ENCODE measurements at regions not wholly inside any gene's neighbourhood (a gene's known extent, or its start where the extent isn't known, plus 50 kb on each side); places are given as distances from the start of the nearest gene placed in this dataset.

DNA sequence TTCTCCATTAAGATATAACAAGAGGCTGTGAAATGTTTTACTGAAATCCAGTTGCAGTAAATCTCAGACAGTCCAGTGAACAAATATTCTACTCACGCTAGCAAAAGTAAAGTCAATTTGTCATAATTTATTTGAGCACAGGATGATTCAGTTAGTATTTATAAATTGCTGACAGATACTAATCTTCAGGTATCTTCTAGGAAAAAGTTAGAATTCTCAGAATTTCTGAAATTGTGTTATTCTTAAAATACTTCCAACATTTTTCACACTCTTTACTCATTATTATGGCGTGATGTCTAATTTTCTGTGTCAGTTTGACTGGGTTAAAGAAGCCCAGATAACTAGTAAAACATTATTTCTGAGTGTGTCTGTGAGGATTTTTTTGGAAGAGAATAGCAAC lies 460.2 kb upstream of the ACVR2A start:
- DNase-seq (ENCODE audit: extremely low read depth, low read depth, low spot score), result no peak

DNA sequence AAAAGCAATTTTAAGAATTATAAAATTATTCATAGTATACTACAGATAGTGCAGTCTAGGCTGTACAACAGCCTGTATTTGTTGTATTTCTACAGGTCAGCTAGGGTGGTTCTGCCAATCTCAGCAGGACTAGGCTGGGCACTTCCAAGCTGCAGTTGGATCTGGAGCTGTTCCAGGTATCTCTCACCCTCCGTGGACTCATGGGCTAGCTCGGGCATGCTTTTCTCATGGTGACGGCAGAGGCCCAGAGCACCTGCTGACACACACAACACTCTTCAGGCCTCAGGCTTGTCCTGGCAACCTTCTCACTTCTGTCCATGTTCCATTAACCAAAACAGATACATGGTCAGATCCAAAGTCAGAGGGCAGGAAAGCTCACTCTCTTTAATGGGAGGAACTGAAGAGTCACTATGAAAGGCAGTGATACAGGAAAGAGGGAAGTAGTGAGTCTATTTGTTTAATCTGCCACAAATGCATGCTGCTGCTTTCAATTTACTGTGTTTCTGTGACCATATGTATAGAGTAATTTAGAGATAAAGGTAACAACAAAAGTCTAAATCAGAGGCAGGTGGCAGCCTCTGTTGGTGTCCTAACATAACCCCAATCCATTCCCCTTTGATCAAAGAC lies 462.4 kb upstream of the ACVR2A start:
- DNase-seq (ENCODE audit: extremely low read depth, low read depth, low spot score), result no peak

DNA sequence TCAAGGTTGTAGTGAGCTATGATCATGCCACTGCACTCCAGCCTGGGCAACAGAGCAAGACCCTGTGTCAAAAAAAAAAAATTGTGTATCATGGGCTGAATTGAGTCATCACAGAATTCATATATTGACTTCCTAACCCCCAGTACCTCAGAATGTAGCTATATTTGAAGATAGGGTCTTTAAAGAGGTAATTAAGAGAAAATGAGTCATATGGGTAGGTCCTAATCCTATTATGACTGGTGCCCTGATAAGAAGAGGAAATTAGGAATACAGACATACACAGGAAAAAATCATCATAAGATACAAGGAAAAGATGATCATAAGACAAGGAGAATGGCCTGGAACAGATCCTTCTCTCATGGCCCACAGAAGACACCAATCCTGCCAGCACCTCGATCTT lies 466.4 kb upstream of the ACVR2A start:
- no peak for DNase-seq (ENCODE audit: extremely low read depth, low read depth, low spot score)

DNA sequence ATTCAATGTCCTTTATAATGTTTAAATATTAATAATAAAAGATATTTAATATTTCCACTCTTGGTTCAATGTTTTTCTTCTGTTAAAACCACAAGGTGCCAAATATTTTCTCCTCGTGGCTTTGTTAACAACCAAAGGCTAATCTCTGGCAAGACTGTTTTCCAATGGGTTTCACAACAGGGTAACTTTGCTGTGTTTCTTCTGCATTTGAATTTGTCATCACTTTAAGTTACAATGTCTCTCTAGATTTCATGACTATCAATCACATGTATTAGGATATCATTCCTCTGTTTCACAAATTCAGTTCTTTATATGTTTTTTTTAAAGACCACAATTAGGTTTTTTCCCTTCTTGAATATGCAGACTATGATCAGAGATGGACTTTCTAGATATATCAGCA lies 469.8 kb upstream of the ACVR2A start:
- no peak for DNase-seq (ENCODE audit: extremely low read depth, low read depth, low spot score)

DNA sequence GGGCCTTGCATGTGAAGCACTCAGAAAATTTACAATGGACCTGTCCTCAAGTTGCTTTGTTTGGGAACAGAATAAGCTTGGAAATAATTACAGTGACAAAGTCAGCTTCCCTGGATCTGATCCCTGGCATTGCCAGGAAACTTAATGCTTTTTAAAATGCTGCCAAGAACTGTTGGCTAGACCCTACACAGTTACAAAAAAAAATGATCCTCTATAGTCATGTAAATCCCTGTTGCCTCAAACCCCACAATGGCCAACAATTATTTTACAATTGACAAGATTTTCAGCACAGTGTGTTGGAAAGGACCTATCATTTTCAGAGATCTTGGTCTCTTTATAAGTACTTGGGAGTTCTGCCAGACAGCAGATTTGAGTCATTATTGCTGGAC lies 470.4 kb upstream of the ACVR2A start:
- no peak for DNase-seq (ENCODE audit: extremely low read depth, low read depth, low spot score)

DNA sequence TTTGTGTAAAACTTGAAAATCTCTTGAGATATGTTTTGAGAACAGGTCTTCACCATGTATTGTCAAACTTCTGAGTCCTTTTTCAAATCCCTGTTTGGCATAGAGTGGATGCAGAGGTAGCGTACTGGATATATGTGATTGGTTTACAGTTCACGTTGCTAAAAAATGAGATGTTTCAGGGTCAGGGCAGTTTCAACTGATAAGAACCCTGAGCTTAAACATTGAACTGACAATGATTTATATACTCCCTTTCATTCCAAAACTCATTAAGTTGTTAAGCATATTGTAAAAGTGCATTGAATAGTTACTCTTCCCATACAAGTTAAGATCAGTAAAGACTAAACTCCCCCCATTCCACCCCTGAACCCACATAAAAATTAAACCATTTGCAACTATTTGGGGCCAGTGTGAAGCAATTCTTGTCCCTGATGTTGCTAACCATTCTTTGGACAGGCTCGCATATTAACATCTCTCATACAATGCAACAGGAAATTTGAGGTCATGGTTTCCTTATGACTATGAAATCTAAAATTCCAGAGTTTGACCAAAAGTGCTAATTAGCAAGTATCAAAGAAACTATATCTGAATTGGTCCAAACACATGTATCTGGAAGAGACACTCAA lies 470.9 kb upstream of the ACVR2A start:
- no peak for DNase-seq (ENCODE audit: extremely low read depth, low read depth, low spot score)

DNA sequence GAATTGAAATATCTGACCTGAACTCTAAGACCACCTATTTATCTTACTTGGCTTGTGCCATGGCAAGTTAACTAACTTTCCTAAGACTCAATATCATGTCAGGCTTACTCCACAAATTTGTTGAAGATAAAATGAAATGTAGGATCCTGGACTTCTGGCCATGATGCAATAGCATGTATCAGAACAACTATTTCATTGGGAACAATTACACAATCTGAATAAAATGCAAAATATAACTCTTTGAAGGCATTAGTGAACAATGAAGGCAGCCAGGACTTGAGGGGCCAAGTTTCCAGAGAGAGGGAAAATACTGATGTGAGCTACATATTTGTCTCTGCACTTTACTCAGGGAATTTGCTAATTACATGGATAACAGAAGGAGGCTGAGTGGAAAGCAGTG lies 476.5 kb upstream of the ACVR2A start:
- no peak for DNase-seq (ENCODE audit: extremely low read depth, low read depth, low spot score)

DNA sequence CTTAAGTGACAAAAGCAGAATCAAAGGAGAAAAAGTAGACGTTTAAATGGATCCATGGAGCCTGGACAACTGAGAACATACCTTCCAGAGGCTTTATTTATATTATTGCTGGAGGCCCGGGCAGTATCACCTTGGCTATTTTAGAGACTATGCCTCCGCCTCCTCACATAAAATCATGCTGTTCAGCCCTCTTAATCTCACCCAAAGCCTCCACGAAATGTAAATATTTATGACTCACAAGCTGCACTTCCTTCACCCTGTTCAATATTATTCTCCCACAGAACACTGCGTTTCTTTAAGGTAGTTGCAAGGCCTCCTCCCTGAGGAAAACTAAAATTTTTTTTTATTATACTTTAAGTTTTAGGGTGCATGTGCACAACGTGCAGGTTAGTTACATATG lies 478.6 kb upstream of the ACVR2A start:
- no peak for DNase-seq (ENCODE audit: extremely low read depth, low read depth, low spot score)

DNA sequence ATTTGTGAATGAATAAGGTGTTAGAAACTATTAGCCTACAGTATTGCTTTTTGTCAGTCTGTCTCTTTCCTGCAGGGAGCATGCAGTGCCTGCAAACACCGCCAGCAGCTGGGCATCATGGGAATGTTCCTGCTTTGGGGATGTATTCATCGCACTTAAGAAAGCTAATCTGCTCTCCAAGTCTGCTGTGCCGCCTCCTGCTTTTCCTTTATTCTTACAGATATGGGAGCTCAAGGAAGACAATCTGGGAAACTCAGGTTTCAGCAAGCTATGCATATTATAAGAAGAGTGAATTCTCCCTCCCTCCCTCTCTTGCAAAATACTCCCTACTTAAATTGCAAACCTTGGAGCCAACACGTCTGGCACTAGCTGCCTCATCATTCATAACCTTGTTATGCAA lies 479.2 kb upstream of the ACVR2A start:
- DNase-seq (ENCODE audit: extremely low read depth, low read depth, low spot score), result no peak

DNA sequence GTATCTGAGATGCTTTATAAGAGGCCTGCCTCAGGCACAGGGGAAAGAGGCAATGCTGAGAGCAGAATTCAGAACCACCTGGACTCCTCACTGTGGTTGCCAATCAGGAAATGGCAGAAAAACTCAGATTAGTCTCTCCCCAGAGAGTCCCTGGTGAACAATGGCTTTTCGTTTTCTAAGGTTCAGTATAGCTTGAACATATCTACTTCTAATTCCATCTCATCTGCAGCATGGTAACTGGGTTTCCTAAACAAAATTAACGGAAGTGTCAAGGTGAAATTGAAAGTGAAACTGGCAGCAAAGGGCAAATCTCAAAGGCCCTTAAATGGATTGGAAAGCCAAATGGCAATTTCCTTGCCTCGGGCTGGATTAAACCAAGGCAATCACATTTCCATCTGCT lies 480.2 kb upstream of the ACVR2A start:
- DNase-seq (ENCODE audit: extremely low read depth, low read depth, low spot score), result no peak

DNA sequence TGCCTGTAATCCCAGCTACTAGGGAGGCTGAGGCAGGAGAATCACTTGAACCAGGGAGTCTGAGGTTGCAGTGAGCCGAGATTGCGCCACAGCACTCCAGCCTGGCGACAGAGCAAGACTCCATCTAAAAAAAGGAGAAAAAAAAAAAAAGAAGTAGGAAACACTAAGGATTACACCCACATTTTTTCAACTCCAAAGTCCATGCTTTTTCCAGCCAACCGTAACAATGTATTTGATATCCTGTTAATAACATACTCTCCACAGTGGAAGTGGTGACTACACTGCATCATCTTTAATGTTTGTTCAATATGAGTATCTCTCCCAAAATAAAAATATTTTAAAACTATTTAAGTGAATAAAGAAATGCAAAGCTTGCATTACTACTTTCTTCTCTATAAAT lies 481.6 kb upstream of the ACVR2A start:
- DNase-seq (ENCODE audit: extremely low read depth, low read depth, low spot score), result no peak

DNA sequence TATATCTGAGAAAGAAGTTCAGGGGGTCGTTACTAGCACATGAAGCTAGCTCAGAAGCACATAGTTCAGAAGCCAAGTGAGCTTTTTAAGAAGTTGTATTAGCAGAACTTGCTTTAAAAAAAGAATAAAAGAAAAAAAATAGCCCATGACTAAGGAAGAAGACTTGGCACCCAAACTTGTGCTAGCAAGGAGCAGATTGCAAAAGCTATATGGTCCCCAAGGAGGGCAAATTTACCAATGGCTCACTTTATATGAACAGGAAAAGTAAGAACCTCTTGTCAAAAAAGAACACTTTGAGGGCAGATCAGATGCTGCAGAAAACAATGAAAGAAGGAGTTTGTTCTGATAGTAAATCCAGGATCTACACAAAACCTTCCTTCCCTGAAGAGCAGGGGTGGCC lies 486.5 kb upstream of the ACVR2A start:
- DNase-seq (ENCODE audit: extremely low read depth, low read depth, low spot score), result no peak

DNA sequence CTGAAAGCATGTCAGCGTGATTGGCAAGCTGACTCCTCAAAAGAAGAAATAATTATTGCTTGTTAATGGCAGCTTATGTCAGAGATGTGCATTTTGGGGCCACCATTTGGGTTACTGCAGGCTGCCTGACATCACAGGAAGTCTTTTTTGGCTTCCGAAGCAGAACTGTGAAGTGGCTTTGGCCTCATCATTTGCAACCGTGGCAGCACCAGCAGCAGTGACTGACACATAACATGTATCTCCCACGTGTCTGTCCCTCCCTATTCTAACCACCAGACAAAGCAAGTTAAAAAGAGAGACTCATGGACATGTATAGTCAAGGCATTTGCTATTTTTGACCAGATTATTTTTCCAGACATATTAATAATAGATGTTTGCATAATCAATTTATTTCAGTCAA lies 488.7 kb upstream of the ACVR2A start:
- no peak for DNase-seq (ENCODE audit: extremely low read depth, low read depth, low spot score)

DNA sequence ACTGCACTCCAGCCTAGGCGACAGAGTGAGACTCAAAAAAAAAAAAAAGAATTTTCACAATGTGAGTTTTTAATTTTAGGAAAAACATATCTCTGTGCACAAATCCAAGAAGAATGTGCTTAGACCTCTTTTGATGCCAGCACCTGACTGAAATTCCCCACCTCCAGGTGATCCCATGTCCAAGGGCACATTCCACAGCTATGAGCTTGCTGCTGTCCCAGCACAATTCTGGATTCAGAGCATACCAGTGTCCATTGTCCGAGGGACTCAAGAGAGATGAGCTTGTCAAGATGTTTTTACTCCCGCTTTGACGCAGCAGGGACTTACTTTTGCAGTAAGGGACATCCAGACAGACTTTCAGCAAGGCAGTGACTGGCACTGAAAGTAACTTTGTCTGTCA lies 489.1 kb upstream of the ACVR2A start:
- DNase-seq (ENCODE audit: extremely low read depth, low read depth, low spot score), result no peak

DNA sequence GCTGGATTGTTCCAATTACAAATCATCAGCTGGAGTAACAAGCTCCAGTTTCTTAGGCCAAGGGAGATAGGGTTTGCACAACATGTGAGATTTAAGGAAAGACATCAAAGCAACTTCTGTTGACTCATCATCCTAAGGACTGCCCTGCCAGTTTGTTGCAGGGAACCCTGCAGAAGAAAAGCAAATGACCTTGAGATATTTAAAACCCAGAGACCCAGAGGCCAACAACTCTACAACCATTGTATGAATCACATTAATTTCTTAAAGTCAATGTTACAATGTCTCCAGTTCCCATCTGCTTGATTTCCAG lies 491.8 kb upstream of the ACVR2A start:
- no peak for DNase-seq (ENCODE audit: extremely low read depth, low read depth, low spot score)

DNA sequence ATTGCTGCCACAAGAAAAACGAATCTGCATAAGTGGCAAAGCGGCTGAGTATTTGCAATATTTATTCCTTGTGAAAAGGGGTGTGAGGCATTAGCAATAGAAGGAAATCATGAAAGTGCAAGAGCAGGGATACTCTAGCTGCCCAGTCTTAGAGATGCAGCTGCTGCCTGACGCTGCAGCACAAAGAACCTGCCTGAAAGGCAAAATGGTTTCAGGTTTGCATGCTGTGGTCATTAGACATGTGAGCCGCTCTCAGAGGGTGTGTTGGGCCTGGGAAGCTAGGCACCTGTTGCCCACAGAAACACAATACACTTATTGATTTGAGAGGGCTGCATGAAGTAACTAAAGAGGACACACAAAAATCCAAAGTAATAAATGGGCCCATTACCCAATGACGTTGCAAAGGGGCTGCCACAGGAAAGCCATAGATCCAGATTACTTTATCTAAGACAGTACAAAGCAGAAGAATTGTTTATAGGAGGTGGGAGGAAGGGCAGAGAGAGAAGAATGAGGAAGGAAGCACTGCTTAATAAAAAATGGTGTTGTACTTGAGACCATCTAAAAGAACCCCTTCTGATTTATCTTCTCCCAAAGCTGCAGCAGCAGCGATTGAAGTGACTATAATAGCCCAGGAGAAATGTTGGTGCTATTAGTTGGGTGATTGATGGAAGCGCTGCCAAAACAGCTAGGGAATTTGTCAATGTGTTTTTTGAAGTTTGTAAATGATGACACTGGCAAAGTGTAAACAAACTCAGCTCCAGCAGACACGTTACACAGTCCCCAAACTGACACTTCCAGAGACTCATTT lies 492.4 kb upstream of the ACVR2A start:
- DNase-seq (ENCODE audit: extremely low read depth, low read depth, low spot score), result no peak

DNA sequence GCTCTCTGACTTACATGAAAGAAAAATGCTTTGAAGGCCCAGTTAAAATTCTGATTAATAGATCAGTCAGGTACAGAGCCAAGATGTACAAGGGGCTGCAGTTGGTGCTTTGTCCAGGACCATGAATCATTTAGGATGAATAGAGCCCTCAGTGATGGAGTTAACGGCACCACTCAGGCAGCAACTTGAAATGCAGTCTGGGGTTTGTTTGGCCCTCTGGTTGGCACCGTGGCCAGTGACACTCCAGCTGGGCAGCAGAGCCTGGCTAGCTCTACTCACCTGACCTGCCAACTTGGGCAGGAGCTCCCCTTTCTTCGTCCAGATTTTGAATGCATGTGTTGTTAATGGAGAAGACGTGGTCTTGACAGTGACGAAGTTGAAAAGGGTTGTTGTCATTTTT lies 493.0 kb upstream of the ACVR2A start:
- no peak for DNase-seq (ENCODE audit: extremely low read depth, low read depth, low spot score)

DNA sequence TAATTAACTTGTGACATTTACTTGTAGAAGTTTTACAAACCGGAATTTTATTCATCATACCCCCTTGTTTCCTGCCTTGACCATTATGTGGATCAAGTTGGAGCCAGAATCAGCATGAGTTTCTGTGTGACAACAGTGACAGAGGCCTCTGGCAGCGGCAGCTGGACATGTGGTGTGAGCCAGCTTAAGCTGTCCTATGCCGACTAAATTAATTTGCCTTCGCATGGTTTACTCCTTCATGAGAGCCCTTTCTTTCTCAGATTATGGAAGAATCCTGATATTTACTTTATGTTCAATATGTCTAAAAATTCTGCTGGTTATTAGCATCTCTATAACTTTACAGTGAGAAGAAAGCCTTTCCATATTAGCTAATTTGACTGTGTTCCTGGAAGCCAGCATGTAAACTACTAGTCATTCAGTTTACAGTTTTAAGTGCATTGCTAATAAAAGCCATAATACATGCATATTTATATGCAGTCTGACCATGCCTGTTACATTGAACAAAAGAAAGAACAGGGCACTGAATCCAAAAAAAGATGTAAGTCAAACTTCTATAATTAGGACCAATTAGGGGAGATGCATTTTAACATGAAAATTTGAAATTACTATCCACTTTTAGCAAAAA lies 495.8 kb upstream of the ACVR2A start:
- DNase-seq (ENCODE audit: extremely low read depth, low read depth, low spot score), result no peak

DNA sequence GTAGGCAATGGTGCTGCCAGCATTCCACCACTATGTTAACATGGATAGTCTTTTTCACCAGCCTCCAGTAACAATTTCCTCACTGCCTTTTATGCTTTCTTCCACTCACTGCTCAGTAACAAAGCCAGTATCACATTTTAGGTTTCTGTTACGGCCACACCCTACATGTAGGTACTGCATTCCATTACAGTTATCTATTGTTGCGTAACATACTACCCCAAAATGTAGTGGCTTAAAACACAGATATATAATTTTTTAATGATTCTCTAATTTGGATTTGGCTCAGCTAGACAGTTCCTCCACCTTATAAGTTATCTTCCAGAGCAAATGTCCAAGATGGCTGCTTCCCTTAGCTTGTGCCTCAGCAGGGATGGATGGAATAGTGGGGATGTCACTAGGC lies 498.7 kb upstream of the ACVR2A start:
- no peak for DNase-seq (ENCODE audit: extremely low read depth, low read depth, low spot score)

DNA sequence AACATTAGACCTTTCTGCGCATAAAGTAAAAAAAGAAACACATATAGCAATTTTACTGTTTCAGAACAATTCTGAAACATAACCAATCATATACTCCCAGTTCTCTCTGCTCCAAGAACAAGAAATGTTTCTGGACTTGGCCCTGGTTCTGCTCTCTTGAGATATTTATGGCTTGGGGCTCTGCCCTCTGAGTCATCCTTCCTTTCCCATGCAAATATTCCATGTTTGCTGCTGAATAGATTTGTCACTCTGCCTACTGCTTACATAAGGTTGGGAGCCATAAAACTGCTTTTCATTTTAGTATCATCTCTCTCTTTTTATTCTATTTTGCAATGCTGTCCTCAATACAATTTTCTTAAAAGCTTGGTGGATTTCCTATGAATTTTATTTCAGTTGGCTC lies 499.6 kb upstream of the ACVR2A start:
- DNase-seq (ENCODE audit: extremely low read depth, low read depth, low spot score), result no peak

DNA sequence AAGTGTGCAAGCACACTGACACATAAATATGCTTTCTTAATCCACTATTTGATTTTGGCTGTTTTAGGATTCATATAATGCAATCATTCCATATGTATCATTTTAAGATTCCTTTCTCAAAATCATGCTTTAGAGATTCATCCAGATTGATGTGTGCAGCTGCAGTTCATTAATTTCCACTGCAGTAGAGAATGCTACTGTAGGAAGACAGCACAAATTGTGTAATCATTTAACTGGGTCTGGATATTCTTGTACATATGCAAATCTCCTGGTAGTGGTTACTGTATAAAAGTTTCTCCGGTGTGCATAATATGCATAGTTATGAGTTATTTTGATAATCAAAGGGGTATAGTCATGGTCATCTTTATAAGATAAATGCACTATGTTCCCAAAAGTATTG lies 502.5 kb upstream of the ACVR2A start:
- no peak for DNase-seq (ENCODE audit: extremely low read depth, low read depth, low spot score)

DNA sequence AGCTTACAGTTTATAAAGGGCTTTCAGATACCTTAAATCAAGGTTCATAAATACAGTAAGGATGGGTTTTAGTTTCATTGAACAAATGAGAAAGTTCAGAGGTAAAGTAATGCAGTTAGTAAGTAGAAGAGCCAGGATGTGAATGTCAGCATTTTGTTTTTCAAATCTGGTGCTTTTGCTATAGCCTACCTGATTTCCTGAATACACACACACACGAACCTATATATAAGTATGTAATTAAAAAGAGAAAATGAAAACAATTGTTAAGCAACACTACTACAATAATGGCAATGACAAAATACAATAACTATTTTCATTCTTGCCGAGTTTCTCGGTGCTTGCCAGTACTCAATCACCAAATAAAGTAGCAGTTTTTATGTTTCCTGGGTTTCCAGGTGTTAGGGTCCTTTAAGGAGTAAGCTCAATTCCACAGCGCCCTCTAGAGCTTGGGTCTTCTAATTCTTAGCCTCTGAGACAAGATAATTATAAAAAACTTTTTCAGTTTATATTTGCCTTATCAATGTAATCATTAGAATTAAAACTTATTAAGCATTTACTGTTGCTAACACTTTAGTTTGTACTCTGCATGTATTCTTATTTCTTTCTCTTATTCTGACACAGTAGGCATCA lies 512.9 kb upstream of the ACVR2A start:
- DNase-seq (ENCODE audit: extremely low read depth, low read depth, low spot score), result no peak

Measured in glomerular endothelial cell (primary cell).